GM23248 (cell line): ENCODE measurements at regions not wholly inside any gene's neighbourhood (a gene's known extent, or its start where the extent isn't known, plus 50 kb on each side); places are given as distances from the start of the nearest gene placed in this dataset.

Experiments used
- EZH2 ChIP-seq: fragments of 200-600 bp; sonication (generic); IDR thresholded peaks from 2 replicates; pipeline ENCODE4 v1.6.1; 2018; ENCODE audit warnings: antibody characterized with exemption, mild to moderate bottlenecking; ENCODE audit not compliant: insufficient read depth, poor library complexity, severe bottlenecking
- EZH2phosphoT487 ChIP-seq: fragments of 200-600 bp; sonication (generic); IDR thresholded peaks from 2 replicates; pipeline ENCODE4 v1.6.1; 2018; ENCODE audit warnings: antibody characterized with exemption, moderate library complexity, mild to moderate bottlenecking, low read depth; ENCODE audit not compliant: insufficient read depth

GRCh38 chr4:159719531-159719930 lies 616.7 kb downstream of the RAPGEF2 start:
- TF ChIP-seq EZH2 (no peak), EZH2phosphoT487 (no peak)
